Renal cortex interstitium (tissue), 11 donors: ENCODE measurements at regions not wholly inside any gene's neighbourhood (a gene's known extent, or its start where the extent isn't known, plus 50 kb on each side); places are given as distances from the start of the nearest gene placed in this dataset.
"Not testable (repeated sequence)": the region's sequence is repeated elsewhere in the genome, so short reads cannot be mapped to it uniquely, and the experiment has no call there.

Experiments used
- DNase-seq, 11 donors: peaks; one replicate each; pipeline ENCODE4 v3.0.0-alpha.2; 2013; ENCODE audit warnings: low read depth in 9 of 11, low spot score in 4 of 11; ENCODE audit errors: extremely low read depth in 1 of 11

DNA sequence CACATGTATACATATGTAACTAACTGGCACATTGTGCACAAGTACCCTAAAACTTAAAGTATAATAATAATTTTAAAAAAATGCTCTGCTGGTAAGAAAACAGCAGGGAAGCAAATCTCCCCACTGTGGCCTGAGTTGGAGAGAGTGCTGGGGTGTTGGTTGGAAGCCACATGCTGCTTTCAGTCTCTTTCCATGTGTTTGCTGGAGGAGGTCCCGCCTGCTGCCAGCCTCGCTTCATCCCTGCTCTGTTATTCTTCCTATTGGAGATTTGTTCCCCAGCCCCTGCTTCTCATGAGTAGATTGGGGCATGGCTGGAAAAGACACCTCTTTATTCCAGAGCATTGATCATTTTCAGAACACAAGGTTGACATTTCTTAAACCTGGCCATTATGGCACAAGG, 230.5 kb downstream of the FGF9 start:
- no peak for DNase-seq

- peak in 2 of 11 donors; percentile 18 to 20 for DNase-seq
These were observed 231.2 kb downstream of the FGF9 start for GRCh38 chr13:21901811-21902708.

DNA sequence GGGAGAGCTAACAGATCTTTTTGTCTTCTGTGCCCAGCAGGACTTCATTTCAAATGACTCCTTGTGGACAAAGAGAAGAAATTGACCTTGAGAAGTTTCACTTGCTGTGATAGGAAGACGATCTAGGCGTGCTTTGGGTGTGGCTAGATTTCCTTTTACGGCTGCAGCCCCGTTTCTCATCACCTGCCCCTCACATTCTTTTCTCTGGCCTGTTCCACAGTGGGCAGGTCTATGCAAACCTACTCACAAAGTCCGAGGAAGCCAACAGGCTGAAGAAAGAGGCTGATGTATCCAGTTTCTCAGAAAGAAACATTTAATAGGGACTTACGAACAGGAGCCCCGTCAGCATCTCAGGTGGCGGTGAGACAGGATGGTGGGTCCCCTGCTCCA, 231.8 kb downstream of the FGF9 start:
- DNase-seq = no peak

DNA sequence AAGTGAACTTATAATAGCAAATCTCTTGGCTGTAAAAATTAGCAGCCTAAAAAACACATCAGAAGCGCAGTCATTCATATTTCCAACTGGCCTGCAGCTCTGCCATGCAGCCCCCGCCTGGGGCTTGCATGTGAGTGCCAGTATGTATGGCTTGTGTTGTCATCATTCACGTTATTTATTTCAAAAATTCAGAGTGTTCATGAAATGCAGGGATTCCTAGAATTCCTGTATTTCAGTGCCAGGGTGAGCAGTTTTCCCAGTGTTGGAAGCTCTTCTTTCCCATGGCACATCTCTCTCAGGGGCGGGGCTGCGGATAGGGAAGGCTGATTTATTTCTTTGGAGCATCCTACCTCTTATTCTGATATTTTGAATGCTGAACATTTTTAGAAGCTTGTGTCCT, 234.6 kb downstream of the FGF9 start:
- no peak for DNase-seq

DNA sequence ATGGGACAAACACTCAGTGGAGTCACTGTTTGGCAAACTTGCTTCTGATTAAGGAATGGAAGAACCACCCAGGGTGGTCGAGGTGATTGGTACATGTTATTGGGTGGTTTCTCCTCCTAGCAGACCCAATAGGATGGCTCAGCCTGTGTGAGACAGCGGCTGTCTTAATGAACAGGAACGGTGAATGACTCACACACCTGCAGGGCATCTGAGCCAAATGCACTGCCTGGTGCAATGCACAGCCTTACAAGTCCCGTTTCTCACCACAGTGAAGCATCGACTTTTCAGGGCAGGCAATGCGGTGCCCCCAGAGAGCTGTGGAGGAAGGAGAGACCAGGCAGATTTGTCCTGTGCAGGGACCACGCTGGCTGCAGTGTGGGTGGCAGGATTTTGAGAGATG, 238.5 kb downstream of the FGF9 start:
- no peak for DNase-seq

- DNase-seq = no peak
These were observed 239.7 kb downstream of the FGF9 start for GRCh38 chr13:21910546-21910945.

- DNase-seq = no peak
These were observed 240.9 kb downstream of the FGF9 start for GRCh38 chr13:21911646-21912298.

GRCh38 chr13:21913010-21913409, 242.1 kb downstream of the FGF9 start:
- DNase-seq = no peak

DNA sequence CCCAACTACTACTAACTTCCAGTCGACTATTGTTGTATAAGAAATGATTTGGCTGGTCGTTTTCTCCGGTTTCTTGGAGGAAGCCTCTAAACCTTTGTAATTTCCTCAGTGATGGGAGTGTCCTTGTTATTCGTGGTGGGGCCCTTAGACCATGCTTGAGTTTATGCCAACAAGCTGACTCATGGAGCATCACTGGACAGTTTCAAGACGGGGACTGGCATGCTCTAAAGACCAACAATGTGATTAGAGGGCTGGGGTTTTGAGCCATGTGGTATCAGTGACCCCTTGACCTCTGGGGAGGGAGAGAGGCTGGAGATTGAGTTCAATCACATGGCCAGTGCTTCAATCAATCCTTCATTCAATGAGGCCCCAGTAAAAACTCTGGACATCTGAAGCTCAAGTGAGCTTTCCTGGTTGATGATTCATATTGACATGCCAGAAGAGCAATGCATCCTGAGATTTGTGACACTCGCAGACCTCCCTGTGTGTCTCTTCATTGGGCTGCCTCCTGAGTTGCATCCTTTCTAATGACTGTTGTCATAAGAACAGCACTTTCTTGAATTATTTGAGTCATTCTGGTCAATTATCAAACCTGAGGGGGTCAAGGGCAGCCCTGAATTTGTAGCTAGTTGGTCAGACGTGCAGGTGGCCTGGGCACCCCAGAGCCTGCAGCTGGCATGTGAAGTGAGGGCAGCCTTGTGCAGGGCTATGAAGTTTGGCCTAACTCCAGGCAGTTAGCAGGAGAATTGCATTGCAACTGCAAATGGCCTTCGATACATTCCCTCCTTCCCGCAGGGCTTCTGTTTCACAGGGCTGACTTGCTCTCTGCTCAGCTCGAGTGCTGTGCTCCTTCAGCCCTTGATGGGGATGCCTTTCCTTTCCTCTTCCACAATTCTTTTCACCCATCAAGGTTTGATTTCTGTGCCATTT, 246.5 kb downstream of the FGF9 start:
- DNase-seq = no peak

GRCh38 chr13:21920802-21921201, 249.9 kb downstream of the FGF9 start:
- not testable (repeated sequence) for DNase-seq

- no peak for DNase-seq
These were observed 254.1 kb downstream of the FGF9 start for GRCh38 chr13:21924958-21925357.

DNA sequence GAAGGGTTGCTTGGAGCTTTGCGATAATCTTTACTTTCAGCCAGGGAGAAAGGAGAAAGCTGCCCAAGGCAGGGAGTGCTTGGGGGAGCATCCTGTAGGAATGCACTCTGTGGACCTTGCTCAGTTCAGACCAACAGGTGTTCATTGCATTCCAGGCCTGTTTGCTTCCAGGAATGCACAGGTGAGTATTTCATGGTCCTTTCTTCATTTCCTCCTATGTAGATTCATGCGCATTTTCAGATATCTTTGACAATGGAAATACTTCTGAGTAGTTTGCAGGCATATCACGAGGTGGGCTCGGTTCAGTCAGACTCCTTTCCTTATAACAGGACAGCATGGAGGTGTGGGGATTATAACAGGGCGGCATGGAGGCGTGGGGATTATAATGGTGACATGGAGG, 254.8 kb downstream of the FGF9 start:
- no peak for DNase-seq

DNA sequence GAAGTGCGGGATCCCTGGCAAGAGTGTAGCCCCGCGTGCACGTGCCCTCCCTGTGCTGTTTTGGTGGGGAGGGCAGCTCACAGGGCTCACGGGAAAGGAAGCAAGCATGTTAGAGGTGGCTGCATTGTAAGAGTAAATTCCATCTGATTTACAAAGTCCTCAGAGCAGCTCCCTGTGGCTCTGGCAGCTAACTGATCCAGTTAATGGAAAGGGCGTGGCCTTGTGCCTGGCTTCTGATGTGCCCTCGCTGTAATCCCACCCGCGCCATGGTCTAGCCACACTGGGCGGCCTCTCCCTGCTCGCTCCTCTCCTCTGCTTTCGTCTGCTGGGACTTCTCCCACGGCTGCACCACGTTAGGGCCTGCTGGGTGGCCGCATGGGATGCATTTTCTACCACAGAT, 258.5 kb downstream of the FGF9 start:
- DNase-seq = no peak

DNA sequence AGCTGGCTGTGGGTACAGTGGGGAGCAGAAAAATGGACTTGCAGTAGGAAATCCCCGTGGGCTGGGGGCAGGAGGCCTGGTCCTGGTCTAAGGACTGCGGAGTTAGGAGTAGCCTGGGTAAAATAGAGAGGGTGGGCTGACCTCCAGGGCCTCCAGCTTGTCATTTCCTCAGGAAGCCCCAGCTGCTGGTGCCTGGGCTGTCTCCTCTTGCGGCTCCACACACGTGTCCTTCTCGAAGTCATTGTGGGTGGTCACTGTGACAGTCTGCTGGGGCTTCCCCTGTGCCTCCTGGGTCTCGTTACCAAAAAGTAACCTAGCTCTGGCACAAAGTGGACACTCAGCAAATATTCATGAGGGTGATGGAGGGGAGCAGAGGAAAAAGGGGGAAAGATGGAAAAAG, 259.7 kb downstream of the FGF9 start:
- no peak for DNase-seq

DNA sequence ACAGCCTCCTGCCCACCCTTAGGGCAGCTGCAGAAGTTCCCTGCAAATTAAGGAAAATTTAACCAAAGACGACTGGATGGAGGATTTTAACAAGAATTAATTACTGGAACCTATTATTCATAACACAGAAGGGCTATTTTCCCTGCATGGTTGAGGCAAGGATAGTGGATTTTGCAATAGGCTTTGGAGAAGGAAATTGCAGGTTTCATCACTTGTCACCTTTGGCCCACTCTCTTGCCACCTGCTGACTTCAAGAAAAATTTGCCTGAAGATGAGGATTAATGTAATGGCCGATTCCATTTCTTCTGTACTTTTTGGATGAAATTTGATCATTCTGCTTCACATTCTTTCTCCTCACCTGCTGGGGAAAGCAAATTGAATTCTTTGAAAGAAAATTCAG, 261.7 kb downstream of the FGF9 start:
- DNase-seq = no peak

DNA sequence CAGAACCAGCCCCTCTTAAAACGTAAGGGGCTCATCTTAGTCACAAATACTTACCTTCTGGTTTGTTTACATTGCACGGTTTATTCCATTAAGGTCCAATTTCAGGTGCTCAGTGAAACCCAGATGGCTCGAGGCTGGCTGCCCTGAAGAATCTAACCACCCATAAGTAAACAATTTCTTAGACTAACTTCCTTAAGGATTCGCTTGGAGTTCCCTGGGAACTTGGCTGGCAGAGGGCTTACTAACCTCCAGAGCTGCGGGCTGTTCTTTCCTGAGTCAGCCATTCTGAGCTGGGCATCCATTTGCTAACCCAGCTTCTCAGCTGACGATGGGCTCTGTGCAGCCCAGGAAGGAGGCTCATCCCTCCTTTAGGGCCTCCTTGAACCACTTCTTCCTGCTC, 262.1 kb downstream of the FGF9 start:
- DNase-seq = no peak

GRCh38 chr13:21934284-21934683, 263.4 kb downstream of the FGF9 start:
- DNase-seq = no peak

- DNase-seq = no peak
These were observed 265.8 kb downstream of the FGF9 start for GRCh38 chr13:21936674-21937073.

DNA sequence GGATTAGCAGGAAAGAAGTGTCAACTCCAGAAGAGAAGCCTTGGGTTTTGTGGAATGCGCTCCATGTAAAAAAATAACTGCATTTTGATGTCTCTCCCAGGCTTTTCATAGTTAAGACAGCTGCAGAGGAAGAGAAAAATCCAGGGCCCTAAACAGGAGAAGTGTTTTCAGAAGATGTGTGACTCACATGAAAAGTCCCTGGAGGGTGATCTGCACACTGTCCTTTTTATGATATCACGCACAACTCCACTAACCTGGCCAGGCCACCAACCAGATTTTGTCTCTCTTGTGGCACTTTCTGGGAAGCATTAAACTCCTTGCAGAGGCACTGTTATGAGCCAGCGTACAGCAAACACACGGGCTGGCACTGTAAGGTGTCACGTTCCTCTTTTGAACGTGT, 267.3 kb downstream of the FGF9 start:
- no peak for DNase-seq

GRCh38 chr13:21938636-21939035, 267.8 kb downstream of the FGF9 start:
- no peak for DNase-seq
